Left ventricle myocardium inferior (tissue), 1 donor: ENCODE measurements at regions not wholly inside any gene's neighbourhood (a gene's known extent, or its start where the extent isn't known, plus 50 kb on each side); places are given as distances from the start of the nearest gene placed in this dataset.

ENCODE experiments used
- DNase-seq: peaks from one replicate; pipeline ENCODE4 v3.0.0-alpha.2; 2020
- H3K27ac ChIP-seq: fragments of 200-600 bp; replicated peaks from 2 replicates; pipeline ENCODE4 v1.8.0; 2021
- H3K27me3 ChIP-seq: fragments of 200-600 bp; 2 replicates; pipeline ENCODE4 v1.8.0; 2021; ENCODE audit warnings: low read depth
- H3K36me3 ChIP-seq: fragments of 200-600 bp; 2 replicates; pipeline ENCODE4 v1.8.0; 2021
- H3K4me1 ChIP-seq: fragments of 200-600 bp; 2 replicates; pipeline ENCODE4 v1.8.0; 2021
- H3K4me3 ChIP-seq: fragments of 200-600 bp; 2 replicates; pipeline ENCODE4 v1.8.0; 2021; ENCODE audit warnings: mild to moderate bottlenecking, moderate library complexity
- H3K9me3 ChIP-seq: fragments of 200-600 bp; replicated peaks from 2 replicates; pipeline ENCODE4 v1.8.0; 2021
- intact Hi-C: fragments of 100-400 bp; cut with micrococcal nuclease; formaldehyde crosslinking; loops from one replicate; pipeline ENCODE4 v1.11.0; 2022
- TF ChIP-seq, protein P1 (sequence below): fragments of 200-600 bp; IDR thresholded peaks from 2 replicates; pipeline ENCODE4 v1.8.0; 2021; ENCODE audit warnings: antibody characterized with exemption, mild to moderate bottlenecking, borderline replicate concordance
- donor health status: DM: no; HTN: yes; CAD: no; lungs with severe emphysema.

DNA sequence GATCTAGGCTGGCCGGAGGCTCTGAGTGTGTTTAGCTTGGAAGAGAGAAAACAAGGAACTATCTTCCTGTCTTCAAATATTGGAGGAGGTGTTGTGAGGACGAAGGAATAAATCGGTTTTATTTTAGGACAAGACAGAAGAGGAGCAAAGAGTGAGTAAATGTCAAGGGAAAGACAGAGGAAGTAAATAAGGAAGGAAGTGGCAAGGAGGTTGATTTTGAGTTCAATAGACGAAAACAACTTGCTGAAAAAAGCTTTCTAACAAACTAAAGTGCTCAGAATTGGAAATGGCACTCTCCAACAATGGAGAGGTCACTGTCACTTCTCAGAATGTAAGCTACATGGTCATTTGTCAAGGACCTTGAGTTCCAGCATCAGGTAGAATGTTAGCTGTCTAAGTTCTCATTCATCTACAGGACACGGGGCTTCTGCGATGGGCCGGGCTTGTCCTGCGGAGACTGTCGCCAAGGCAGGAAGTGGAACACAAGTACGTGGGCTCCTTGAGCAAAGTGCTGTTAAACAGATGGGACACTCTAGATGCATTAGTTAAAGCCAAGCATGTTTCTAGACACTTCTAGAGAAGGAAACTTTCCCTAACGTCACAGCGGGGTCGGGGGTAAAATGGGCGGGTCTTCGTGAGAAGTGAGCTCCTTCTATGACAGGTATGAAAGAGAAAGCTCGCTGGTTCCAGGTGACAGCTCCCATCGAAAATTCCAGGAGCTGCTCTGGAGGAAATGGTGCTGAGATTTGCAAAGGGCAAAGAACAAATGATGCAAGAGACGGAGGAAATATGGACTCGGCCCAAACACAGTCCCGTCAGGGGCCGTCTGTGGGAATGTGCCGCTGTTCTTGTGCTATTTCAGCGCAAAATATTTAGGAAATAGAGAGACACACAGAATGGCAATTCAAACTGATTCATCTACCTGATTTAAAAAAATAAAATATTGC lies 103.9 kb upstream of the UBL3 start:
- TF ChIP-seq, protein P1, sequence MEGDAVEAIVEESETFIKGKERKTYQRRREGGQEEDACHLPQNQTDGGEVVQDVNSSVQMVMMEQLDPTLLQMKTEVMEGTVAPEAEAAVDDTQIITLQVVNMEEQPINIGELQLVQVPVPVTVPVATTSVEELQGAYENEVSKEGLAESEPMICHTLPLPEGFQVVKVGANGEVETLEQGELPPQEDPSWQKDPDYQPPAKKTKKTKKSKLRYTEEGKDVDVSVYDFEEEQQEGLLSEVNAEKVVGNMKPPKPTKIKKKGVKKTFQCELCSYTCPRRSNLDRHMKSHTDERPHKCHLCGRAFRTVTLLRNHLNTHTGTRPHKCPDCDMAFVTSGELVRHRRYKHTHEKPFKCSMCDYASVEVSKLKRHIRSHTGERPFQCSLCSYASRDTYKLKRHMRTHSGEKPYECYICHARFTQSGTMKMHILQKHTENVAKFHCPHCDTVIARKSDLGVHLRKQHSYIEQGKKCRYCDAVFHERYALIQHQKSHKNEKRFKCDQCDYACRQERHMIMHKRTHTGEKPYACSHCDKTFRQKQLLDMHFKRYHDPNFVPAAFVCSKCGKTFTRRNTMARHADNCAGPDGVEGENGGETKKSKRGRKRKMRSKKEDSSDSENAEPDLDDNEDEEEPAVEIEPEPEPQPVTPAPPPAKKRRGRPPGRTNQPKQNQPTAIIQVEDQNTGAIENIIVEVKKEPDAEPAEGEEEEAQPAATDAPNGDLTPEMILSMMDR = no peak
- intact Hi-C loops = no loop called here
- no peaks in the 10 kb centered on the region for H3K4me1 ChIP-seq
- no peak for DNase-seq
- no peak overlapping the region for H3K27ac ChIP-seq
- H3K4me3 ChIP-seq = no peak overlapping the region
- H3K36me3 ChIP-seq = no peaks in the 10 kb centered on the region
- peaks cover 57% of the 10 kb centered on the region for H3K27me3 ChIP-seq
- H3K9me3 ChIP-seq = no peaks in the 10 kb centered on the region

DNA sequence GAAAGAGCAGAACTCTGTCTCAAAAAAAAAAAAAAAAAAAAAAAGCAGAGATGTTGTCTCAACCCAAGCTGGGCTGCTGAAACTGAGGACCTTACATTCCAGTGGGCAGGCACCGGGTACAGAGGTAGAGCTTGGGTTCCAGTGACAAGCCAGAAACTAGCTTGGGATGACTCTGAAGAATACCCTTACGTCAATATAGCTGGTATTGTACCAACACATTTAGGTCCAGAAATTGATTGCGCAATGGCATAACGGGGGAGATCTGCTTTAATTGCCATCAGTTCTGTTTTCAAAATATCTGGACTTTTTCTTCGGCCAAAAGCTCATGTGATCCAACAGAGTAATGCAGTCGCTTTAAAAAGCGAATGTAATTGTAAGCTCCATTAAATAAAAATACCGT lies 103.1 kb upstream of the UBL3 start:
- Histone ChIP-seq H3K4me3 (no peak overlapping the region), H3K9me3 (no peaks in the 10 kb centered on the region), H3K27me3 (peaks cover 58% of the 10 kb centered on the region), H3K27ac (no peak overlapping the region), H3K36me3 (no peaks in the 10 kb centered on the region), H3K4me1 (no peaks in the 10 kb centered on the region)
- DNase-seq = no peak
- intact Hi-C loops = no loop called here
- TF ChIP-seq, protein P1 = no peak

DNA sequence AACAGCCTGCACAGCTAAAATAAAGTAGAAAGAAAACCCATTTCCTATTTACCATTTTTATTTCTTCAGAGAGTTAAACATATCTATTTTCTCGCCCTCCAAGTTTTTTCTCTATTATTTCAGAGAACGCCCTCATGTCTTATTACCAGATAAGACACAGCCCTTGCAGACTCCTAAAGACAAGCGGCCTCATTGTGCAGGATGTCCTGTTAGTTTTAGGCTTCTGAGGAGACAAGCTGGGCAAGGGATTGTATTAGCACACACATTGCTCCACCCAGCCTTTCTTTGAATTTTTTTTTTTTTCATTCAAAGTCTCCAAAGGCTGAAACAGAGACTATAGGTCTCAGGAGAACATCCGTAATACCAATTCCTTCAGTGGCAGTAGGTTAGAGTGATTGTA lies 101.8 kb upstream of the UBL3 start:
- intact Hi-C loops = no loop called here
- H3K9me3 ChIP-seq = no peaks in the 10 kb centered on the region
- H3K27me3 ChIP-seq = peaks cover 49% of the 10 kb centered on the region
- TF ChIP-seq, protein P1 = no peak
- no peak overlapping the region for H3K4me3 ChIP-seq
- no peaks in the 10 kb centered on the region for H3K36me3 ChIP-seq
- no peak overlapping the region for H3K27ac ChIP-seq
- DNase-seq = no peak
- no peaks in the 10 kb centered on the region for H3K4me1 ChIP-seq

DNA sequence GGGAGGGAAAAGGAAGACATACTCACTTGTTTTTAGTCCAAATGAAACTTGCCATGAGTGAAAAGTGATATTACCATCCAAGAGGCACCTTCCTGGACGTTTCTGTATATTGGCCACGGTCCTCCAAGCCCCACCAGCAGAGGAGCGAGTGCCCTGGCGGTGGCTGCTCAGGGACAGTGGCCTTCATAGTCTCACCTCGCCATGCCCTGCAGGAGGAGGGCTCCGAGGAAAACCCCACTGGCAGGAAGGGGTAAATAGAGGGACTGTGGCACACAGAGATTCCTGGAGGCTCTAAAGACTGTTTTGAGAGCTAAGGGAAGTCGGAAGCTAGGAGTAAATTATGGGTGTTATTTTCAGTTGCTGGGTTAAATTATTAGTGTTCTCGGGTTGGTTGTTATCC lies 98.4 kb upstream of the UBL3 start:
- Histone ChIP-seq H3K27me3 (peaks cover 31% of the 10 kb centered on the region), H3K4me3 (no peak overlapping the region), H3K27ac (no peak overlapping the region), H3K4me1 (peaks cover 6% of the 10 kb centered on the region), H3K9me3 (no peaks in the 10 kb centered on the region), H3K36me3 (no peaks in the 10 kb centered on the region)
- no peak for DNase-seq
- intact Hi-C loops = no loop called here
- TF ChIP-seq, protein P1 = no peak

DNA sequence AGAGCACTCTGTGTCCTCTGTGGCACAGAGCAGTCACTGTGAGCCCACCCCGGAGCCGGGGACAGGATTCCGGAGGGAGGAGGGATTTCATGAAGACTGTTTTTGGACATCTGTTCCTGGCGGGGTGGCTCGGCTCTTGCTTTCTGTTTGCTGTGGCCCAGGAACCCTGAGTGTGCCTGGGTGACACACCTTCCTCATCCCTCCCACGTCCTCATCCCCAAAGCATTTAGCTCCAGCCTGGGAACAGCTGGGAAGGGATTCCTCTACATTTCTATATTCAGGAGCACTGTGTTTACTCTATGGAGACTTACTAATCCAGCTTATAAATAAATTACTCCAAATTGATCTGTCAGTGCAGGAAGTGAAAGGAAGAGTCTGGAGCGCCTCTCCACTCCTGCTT lies 97.8 kb upstream of the UBL3 start:
- DNase-seq = no peak
- no peaks in the 10 kb centered on the region for H3K9me3 ChIP-seq
- H3K27me3 ChIP-seq = peaks cover 27% of the 10 kb centered on the region
- no peak overlapping the region for H3K4me3 ChIP-seq
- TF ChIP-seq, protein P1 = no peak
- peaks cover 6% of the 10 kb centered on the region for H3K4me1 ChIP-seq
- no peak overlapping the region for H3K27ac ChIP-seq
- intact Hi-C loops = no loop called here
- H3K36me3 ChIP-seq = no peaks in the 10 kb centered on the region
